Activated T-cell treated with anti-CD3 and anti-CD28 coated beads, Interleukin-2, amount 50 U/mL, for 4 hours (primary cell): ENCODE measurements at regions not wholly inside any gene's neighbourhood (a gene's known extent, or its start where the extent isn't known, plus 50 kb on each side); places are given as distances from the start of the nearest gene placed in this dataset.
"Not testable (repeated sequence)": the region's sequence is repeated elsewhere in the genome, so short reads cannot be mapped to it uniquely, and the experiment has no call there.

Source experiments
- ATAC-seq, 2 donors: fragments of 200-7000 bp; cut with Tn5 transposase; one replicate each; pipeline ENCODE4 v1.10.0; 2021
- DNase-seq: peaks from one replicate; pipeline ENCODE4 v3.0.0-alpha.2; 2020
- H3K27me3 Mint-ChIP-seq: one replicate; pipeline ENCODE4 v1.8.0; 2021; ENCODE audit warnings: low read depth, mixed read lengths
- H3K36me3 Mint-ChIP-seq: one replicate; pipeline ENCODE4 v1.8.0; 2022; ENCODE audit warnings: mixed read lengths; ENCODE audit not compliant: insufficient read depth
- H3K4me1 Mint-ChIP-seq: one replicate; pipeline ENCODE4 v1.8.0; 2021; ENCODE audit warnings: low read depth, mixed read lengths
- H3K4me3 Mint-ChIP-seq: one replicate; pipeline ENCODE4 v1.8.0; 2021; ENCODE audit warnings: mild to moderate bottlenecking, moderate library complexity, mixed read lengths
- H3K9me3 Mint-ChIP-seq: one replicate; pipeline ENCODE4 v1.8.0; 2021; ENCODE audit warnings: mixed read lengths

- H3K36me3 Mint-ChIP-seq, result no peaks in the 10 kb centered on the region
- DNase-seq (no peak), ATAC-seq (no peak)
- H3K9me3 Mint-ChIP-seq, result no peaks in the 10 kb centered on the region
- no peak overlapping the region for H3K4me3 Mint-ChIP-seq
- H3K27me3 Mint-ChIP-seq, result no peaks in the 10 kb centered on the region
- peaks cover 10% of the 10 kb centered on the region for H3K4me1 Mint-ChIP-seq
Observed at GRCh38 chr2:8123464-8123863, 558.4 kb upstream of the ID2 start.

DNA sequence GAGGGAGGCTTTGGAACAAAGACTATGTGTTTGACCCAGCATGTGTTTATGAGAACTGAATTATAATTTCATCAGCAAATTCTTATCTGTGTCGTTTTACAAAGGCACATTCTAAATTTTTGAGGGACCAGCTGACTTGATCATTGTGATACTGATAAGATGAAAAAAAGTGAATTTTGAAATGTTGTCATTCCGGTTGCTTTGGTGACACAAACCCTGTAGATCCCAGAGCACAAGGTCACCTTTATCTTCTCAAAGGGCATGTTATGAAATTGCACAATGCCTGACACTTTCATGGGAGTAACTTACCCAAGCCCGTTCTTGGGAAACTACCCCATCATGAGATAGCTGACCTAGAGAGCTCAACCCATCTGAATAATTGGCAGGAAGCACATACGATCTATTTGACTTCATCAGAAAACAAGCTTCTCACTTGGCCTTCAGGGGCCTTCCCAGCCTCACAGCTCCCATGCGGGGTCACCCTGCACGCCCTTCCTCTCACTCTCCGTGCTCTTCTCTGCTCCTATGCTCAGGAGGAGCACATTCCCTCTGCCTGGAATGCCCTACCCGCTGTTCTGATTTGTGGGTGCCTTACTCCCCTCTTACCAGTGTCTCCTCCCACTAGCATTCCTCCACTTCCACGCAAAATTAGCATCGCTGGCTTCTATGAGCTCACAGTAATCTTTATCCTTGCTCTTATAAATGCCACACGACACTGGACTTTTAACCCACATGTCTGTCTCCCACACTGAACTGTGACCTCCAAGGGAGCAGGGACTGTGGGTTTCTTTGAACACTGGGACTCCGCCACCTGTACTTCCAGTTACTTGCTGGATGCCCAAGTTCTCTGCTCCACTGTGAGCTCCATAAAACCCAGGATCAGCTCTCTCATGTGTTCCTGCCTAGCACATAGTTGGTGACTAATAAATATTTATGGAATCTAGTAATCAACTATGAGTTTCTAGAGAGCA lies 555.8 kb upstream of the ID2 start:
- ATAC-seq, result no peak
- Mint-ChIP-seq H3K4me1 (no peaks in the 10 kb centered on the region), H3K36me3 (no peaks in the 10 kb centered on the region), H3K9me3 (no peaks in the 10 kb centered on the region), H3K27me3 (no peaks in the 10 kb centered on the region), H3K4me3 (no peak overlapping the region)
- no peak for DNase-seq

DNA sequence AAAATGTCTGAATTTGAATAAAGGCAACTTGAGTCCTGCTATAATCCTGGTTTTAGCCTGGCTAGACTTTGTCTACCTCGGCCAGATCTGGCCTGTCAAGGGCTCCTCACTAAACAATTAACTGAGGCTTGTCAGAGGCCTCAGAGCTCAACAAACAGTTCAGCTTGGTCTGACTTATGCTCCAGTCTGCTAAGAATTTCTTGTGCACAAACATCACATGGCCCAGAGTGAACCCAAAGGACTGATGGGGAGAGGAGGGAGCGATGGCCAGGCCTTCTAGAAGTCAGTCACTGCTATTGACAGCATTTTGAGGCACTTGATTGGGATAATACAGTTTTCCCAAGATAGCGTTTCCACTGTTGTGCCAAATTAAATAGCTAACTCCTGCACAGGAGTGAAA lies 555.1 kb upstream of the ID2 start:
- ATAC-seq, result no peak
- Mint-ChIP-seq H3K4me1 (no peaks in the 10 kb centered on the region), H3K9me3 (no peaks in the 10 kb centered on the region), H3K36me3 (no peaks in the 10 kb centered on the region), H3K27me3 (no peaks in the 10 kb centered on the region), H3K4me3 (no peak overlapping the region)
- DNase-seq, result no peak

DNA sequence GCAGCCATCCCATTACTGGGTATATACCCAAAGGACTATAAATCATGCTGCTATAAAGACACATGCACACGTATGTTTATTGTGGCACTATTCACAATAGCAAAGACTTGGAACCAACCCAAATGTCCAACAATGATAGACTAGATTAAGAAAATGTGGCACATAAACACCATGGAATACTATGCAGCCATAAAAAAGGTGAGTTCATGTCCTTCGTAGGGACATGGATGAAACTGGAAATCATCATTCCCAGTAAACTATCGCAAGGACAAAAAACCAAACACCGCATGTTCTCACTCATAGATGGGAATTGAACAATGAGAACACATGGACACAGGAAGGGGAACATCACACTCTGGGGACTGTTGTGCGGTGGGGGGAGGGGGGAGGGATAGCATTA lies 550.4 kb upstream of the ID2 start:
- H3K27me3 Mint-ChIP-seq, H3K4me3 Mint-ChIP-seq, DNase-seq, ATAC-seq, H3K9me3 Mint-ChIP-seq, H3K4me1 Mint-ChIP-seq, H3K36me3 Mint-ChIP-seq: not testable (repeated sequence)

- Mint-ChIP-seq H3K27me3 (no peaks in the 10 kb centered on the region), H3K4me3 (no peak overlapping the region), H3K4me1 (no peaks in the 10 kb centered on the region), H3K36me3 (no peaks in the 10 kb centered on the region), H3K9me3 (no peaks in the 10 kb centered on the region)
- no peak for DNase-seq
- ATAC-seq, result no peak
Observed at GRCh38 chr2:8132351-8132831, 549.5 kb upstream of the ID2 start.

DNA sequence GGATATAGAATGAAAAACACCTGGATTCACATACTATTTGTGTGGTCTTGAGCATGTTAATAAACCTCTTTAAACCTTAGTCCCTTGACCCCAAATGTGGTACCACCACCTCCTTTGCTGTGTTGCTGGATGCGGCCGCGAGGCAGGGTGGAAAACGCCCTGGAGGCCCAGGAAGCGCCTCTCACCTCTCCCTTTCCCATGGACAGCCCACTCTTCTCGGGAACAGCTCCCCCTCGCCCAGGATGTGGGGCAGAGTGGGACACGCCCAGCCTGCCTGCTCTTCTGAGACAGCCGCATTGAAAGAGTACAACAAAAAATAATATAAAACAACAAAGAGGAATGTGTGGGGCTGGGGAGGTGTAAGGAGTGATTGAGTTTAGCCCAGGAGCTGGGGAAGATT lies 549.0 kb upstream of the ID2 start:
- ATAC-seq, result no peak
- Mint-ChIP-seq H3K36me3 (no peaks in the 10 kb centered on the region), H3K4me1 (no peaks in the 10 kb centered on the region), H3K27me3 (no peaks in the 10 kb centered on the region), H3K4me3 (no peak overlapping the region), H3K9me3 (no peaks in the 10 kb centered on the region)
- DNase-seq, result no peak

GRCh38 chr2:8133363-8133762 lies 548.5 kb upstream of the ID2 start:
- DNase-seq (no peak), ATAC-seq (no peak)
- Mint-ChIP-seq H3K9me3 (no peaks in the 10 kb centered on the region), H3K36me3 (no peaks in the 10 kb centered on the region), H3K4me1 (no peaks in the 10 kb centered on the region), H3K4me3 (no peak overlapping the region), H3K27me3 (no peaks in the 10 kb centered on the region)

- Mint-ChIP-seq H3K27me3 (no peaks in the 10 kb centered on the region), H3K4me1 (no peaks in the 10 kb centered on the region), H3K36me3 (no peaks in the 10 kb centered on the region), H3K4me3 (no peak overlapping the region), H3K9me3 (no peaks in the 10 kb centered on the region)
- ATAC-seq (no peak), DNase-seq (no peak)
Observed at GRCh38 chr2:8133913-8134472, 547.9 kb upstream of the ID2 start.

GRCh38 chr2:8134473-8134932 lies 547.4 kb upstream of the ID2 start:
- ATAC-seq (no peak), DNase-seq (no peak)
- no peaks in the 10 kb centered on the region for H3K36me3 Mint-ChIP-seq
- H3K9me3 Mint-ChIP-seq, result no peaks in the 10 kb centered on the region
- H3K27me3 Mint-ChIP-seq, result no peaks in the 10 kb centered on the region
- H3K4me1 Mint-ChIP-seq, result no peaks in the 10 kb centered on the region
- no peak overlapping the region for H3K4me3 Mint-ChIP-seq

- H3K4me3 Mint-ChIP-seq, result no peak overlapping the region
- ATAC-seq, result no peak
- no peaks in the 10 kb centered on the region for H3K9me3 Mint-ChIP-seq
- H3K4me1 Mint-ChIP-seq, result no peaks in the 10 kb centered on the region
- H3K27me3 Mint-ChIP-seq, result no peaks in the 10 kb centered on the region
- no peak for DNase-seq
- no peaks in the 10 kb centered on the region for H3K36me3 Mint-ChIP-seq
Observed at GRCh38 chr2:8134985-8135682, 546.7 kb upstream of the ID2 start.

- Mint-ChIP-seq H3K9me3 (no peaks in the 10 kb centered on the region), H3K27me3 (no peaks in the 10 kb centered on the region), H3K4me1 (no peaks in the 10 kb centered on the region), H3K36me3 (no peaks in the 10 kb centered on the region), H3K4me3 (no peak overlapping the region)
- ATAC-seq (no peak), DNase-seq (no peak)
Observed at GRCh38 chr2:8137801-8138200, 544.1 kb upstream of the ID2 start.

- Mint-ChIP-seq H3K27me3 (no peaks in the 10 kb centered on the region), H3K4me3 (no peak overlapping the region), H3K36me3 (no peaks in the 10 kb centered on the region), H3K9me3 (no peaks in the 10 kb centered on the region), H3K4me1 (no peaks in the 10 kb centered on the region)
- ATAC-seq (no peak), DNase-seq (no peak)
Observed at GRCh38 chr2:8138525-8138922, 543.3 kb upstream of the ID2 start.

GRCh38 chr2:8138923-8139667 lies 542.8 kb upstream of the ID2 start:
- H3K27me3 Mint-ChIP-seq, result no peaks in the 10 kb centered on the region
- no peaks in the 10 kb centered on the region for H3K9me3 Mint-ChIP-seq
- no peak for DNase-seq
- ATAC-seq, result no peak
- H3K4me3 Mint-ChIP-seq, result no peak overlapping the region
- no peaks in the 10 kb centered on the region for H3K36me3 Mint-ChIP-seq
- H3K4me1 Mint-ChIP-seq, result no peaks in the 10 kb centered on the region

DNA sequence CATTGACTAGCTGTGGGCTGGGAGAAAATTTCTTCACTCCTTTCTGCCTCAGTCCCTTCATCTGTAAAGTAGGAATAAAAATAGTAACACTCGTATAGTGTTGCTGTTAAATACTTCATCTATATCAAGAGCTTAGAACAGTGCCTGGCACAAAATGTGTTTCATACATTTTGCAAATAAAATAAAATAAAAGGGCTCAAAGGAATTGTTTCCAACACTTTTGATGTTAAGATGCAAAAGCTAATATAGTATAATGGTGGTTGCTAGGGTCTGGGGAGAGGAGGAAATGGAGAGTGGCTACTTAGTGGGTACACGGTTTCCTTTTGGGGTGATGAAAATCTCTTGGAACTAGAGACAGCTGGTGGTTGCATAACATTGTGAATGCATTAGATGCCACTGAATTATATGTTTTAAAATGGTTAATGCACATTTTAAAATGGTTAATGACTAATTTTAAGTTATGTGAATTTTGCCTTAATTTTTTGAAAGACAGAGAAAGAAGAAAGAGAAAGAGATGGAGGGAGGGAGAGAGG lies 542.1 kb upstream of the ID2 start:
- H3K4me3 Mint-ChIP-seq, result no peak overlapping the region
- DNase-seq (no peak), ATAC-seq (no peak)
- H3K4me1 Mint-ChIP-seq, result no peaks in the 10 kb centered on the region
- no peaks in the 10 kb centered on the region for H3K27me3 Mint-ChIP-seq
- H3K36me3 Mint-ChIP-seq, result no peaks in the 10 kb centered on the region
- no peaks in the 10 kb centered on the region for H3K9me3 Mint-ChIP-seq
